K562 (cell line): ENCODE measurements at regions not wholly inside any gene's neighbourhood (a gene's known extent, or its start where the extent isn't known, plus 50 kb on each side); places are given as distances from the start of the nearest gene placed in this dataset.

Experiments used
- ATAC-seq: fragments of 200-7000 bp; cut with Tn5 transposase; 3 replicates; pipeline ENCODE4 v1.9.1; 2020; ENCODE audit warnings: moderate library complexity
- BruUV-seq: library from RNA; stranded (reverse); fragments of 400-500 nt; replicated peaks from 2 replicates; lab custom pipeline; 2021; lab: Mats Ljungman, UMichigan
- CTCF ChIA-PET: fragments of 300-600 bp; formaldehyde crosslinking; extraction: SDS; loops from one replicate; lab custom pipeline; 2021; ENCODE audit warnings: low intra/inter-chr PET ratio; lab: Yijun Ruan, JAX
- POLR2A ChIA-PET: fragments of 300-600, 350-650 bp; sonication (Branson Sonifier 250); formaldehyde crosslinking; extraction: SDS; loops from one replicate; lab custom pipeline; 2021; ENCODE audit warnings: antibody characterized with exemption, inconsistent platforms; lab: Yijun Ruan, JAX
- DNase-seq, 4 experiments: peaks; one replicate each; pipeline versions ENCODE4 v3.0.0 to v3.0.0-alpha.2; 2011 to 2018; ENCODE audit warnings: low spot score in 3 of 4, mixed read lengths in 3 of 4; ENCODE audit errors: extremely low read depth in 1 of 4
- FAIRE-seq: peaks from 2 replicates; lab custom pipeline; 2011; peaks lifted over from hg19 to GRCh38; lab: Jason Lieb, UNC
- H2AFZ ChIP-seq: 2 replicates; pipeline ENCODE4 v1.6.0; 2011; ENCODE audit warnings: low read depth, low read length, control low read depth, inconsistent platforms
- H3K27ac ChIP-seq: fragments of 200-600 bp; 3 replicates; pipeline ENCODE4 v1.8.0; 2011; ENCODE audit warnings: low read depth, mild to moderate bottlenecking, control low read depth, inconsistent platforms, low read length, moderate library complexity, mixed read lengths; ENCODE audit errors: extremely low read depth
- H3K27me3 ChIP-seq, 2 experiments: fragments of 300-600 bp in 1 of 2; 2 replicates in 1 of 2; 3 replicates in 1 of 2; pipeline versions ENCODE4 v1.6.0 to v1.8.0; 2011; ENCODE audit warnings: inconsistent platforms in 2 of 2, low read length in 2 of 2, mild to moderate bottlenecking in 1 of 2, mixed read lengths in 1 of 2, moderate library complexity in 1 of 2; ENCODE audit not compliant: control insufficient read depth in 2 of 2, insufficient read depth in 2 of 2
- H3K36me3 ChIP-seq: fragments of 300-600 bp; 3 replicates; pipeline ENCODE4 v1.8.0; 2011; ENCODE audit warnings: mild to moderate bottlenecking, low read length, inconsistent platforms; ENCODE audit not compliant: control insufficient read depth, insufficient read depth
- H3K4me1 ChIP-seq, 2 experiments: fragments of 200-600 bp in 1 of 2; replicated peaks in 1 of 2; 2 replicates in 1 of 2; 3 replicates in 1 of 2; pipeline versions ENCODE4 v1.5.1 to v1.8.0; 2011; ENCODE audit warnings: inconsistent platforms in 2 of 2, low read length in 2 of 2, mild to moderate bottlenecking in 1 of 2, mixed read lengths in 1 of 2, moderate library complexity in 1 of 2; ENCODE audit not compliant: control insufficient read depth in 2 of 2, insufficient read depth in 2 of 2
- H3K4me2 ChIP-seq: 2 replicates; pipeline ENCODE4 v1.6.1; 2011; ENCODE audit warnings: low read length, control low read depth, inconsistent platforms, mixed read lengths; ENCODE audit not compliant: insufficient read depth
- H3K4me3 ChIP-seq: fragments of 200-600 bp; sonication (generic), shearing (Covaris generic); 2 replicates; pipeline ENCODE4 v1.5.1; 2016; ENCODE audit warnings: control low read depth, inconsistent platforms
- H3K79me2 ChIP-seq: fragments of 200-600 bp; 3 replicates; pipeline ENCODE4 v1.8.0; 2011; ENCODE audit warnings: low read length, inconsistent platforms; ENCODE audit not compliant: control insufficient read depth, insufficient read depth
- H3K9ac ChIP-seq, 2 experiments: 2 replicates each; pipeline versions ENCODE4 v1.6.0 to v1.6.1; 2011; ENCODE audit warnings: low read depth in 2 of 2, low read length in 2 of 2, control low read depth in 1 of 2, inconsistent platforms in 1 of 2, mild to moderate bottlenecking in 1 of 2, mixed read lengths in 1 of 2; ENCODE audit not compliant: insufficient read depth in 1 of 2
- H3K9me1 ChIP-seq: one replicate; pipeline ENCODE4 v1.6.0; 2011; ENCODE audit warnings: inconsistent platforms, mild to moderate bottlenecking, low read length, moderate library complexity; ENCODE audit not compliant: control insufficient read depth, insufficient read depth
- H3K9me3 ChIP-seq: replicated peaks from 2 replicates; pipeline ENCODE4 v1.5.1; 2011; ENCODE audit warnings: low read depth, low read length, inconsistent platforms; ENCODE audit not compliant: control insufficient read depth, insufficient read depth
- H4K20me1 ChIP-seq: replicated peaks from 2 replicates; pipeline ENCODE4 v1.6.1; 2011; ENCODE audit warnings: low read length, inconsistent platforms, mixed read lengths; ENCODE audit not compliant: control insufficient read depth, insufficient read depth
- BRD9 ChIP-seq: fragments of 450-650 bp; IDR thresholded peaks from 2 replicates; pipeline ENCODE4 v1.6.1; 2018; ENCODE audit warnings: low read depth; ENCODE audit not compliant: partially characterized antibody
- NFIC ChIP-seq: fragments of 450-650 bp; IDR thresholded peaks from 2 replicates; pipeline ENCODE4 v1.6.1; 2017; ENCODE audit warnings: mild to moderate bottlenecking, inconsistent platforms
- NR3C1 ChIP-seq: sonication (generic); formaldehyde crosslinking; IDR thresholded peaks from 2 replicates; pipeline ENCODE4 v1.8.1; 2022; ENCODE audit warnings: missing genetic modification reagents
- SETDB1 ChIP-seq: IDR thresholded peaks from one replicate; pipeline ENCODE4 v1.6.1; 2012; ENCODE audit warnings: low read length, control low read depth, inconsistent platforms
- ZFX ChIP-seq: sonication (generic); formaldehyde crosslinking; IDR thresholded peaks from 2 replicates; pipeline ENCODE4 v1.8.0; 2022; ENCODE audit warnings: mild to moderate bottlenecking, missing genetic modification reagents, moderate library complexity
- ZNF184 ChIP-seq: sonication (generic); formaldehyde crosslinking; IDR thresholded peaks from 2 replicates; pipeline ENCODE4 v1.5.0; 2020; ENCODE audit warnings: missing genetic modification reagents
- WGBS: fragments of 100-300 bp; shearing (Covaris generic); methylation state at CpG from one replicate; pipeline ENCODE4 v1.1.6; 2016; ENCODE audit warnings: low coverage, mixed read lengths; ENCODE audit not compliant: insufficient coverage; ENCODE audit errors: missing lambda C conversion rate; 5-methylcytosine and 5-hydroxymethylcytosine counted together
- in situ Hi-C: fragments of 300-500 bp; cut with MboI; formaldehyde crosslinking; loops from 4 replicates; pipeline ENCODE4 v1.15.0; 2018; ENCODE audit warnings: inconsistent platforms, mixed read lengths
- intact Hi-C: fragments of 100-400 bp; cut with micrococcal nuclease; formaldehyde crosslinking; loops from 2 replicates; pipeline ENCODE4 v1.14.2; 2022
- TF ChIP-seq, protein P1 (sequence below): fragments of 250-450 bp; sonication (Bioruptor Pico); IDR thresholded peaks from 2 replicates; pipeline ENCODE4 v1.4.0; 2020
- TF ChIP-seq, protein P2 (sequence below): sonication (generic); formaldehyde crosslinking; IDR thresholded peaks from 2 replicates; pipeline ENCODE4 v1.8.0; 2022; ENCODE audit warnings: mild to moderate bottlenecking, low read depth, missing genetic modification reagents
- TF ChIP-seq, protein P3 (sequence below): fragments of 250-450 bp; sonication (Bioruptor Pico); IDR thresholded peaks from 2 replicates; pipeline ENCODE4 v1.4.0; 2020; ENCODE audit warnings: mild to moderate bottlenecking, moderate library complexity, borderline replicate concordance

DNA sequence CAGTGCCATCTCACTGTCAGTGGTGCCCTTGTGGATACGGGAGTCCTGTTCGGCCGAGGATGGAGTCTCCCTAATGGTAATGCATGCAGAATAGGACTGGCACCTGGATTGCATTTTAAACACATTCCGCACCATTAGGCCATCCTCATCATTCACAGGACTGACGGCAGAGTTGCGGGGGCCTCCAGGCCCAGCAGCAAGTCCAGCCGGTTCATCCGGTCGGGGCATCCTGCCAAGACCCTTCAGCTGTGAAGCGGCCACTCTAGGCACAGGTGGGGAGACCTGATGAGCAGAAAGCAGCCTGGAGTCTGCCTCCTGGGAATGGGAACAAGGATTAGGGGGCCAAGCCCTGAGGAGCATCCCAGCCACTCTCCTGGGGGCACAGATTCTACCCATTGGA is 90.3 kb upstream of the XYLT1 start:
- no TSS peak for BruUV-seq
- under 1% methylated on average over 10 of the region's 10 CpGs for WGBS
- in situ Hi-C loops, result no loop called here

More for the DNA sequence above, 90.3 kb upstream of the XYLT1 start:
- Histone ChIP-seq H3K4me3 (no peak overlapping the region), H3K4me2 (no peak overlapping the region), H3K9me3 (no peaks in the 10 kb centered on the region), H3K27me3 (peaks cover 5 to 40% of the 10 kb centered on the region in 2 experiments; a peak in 3 of 5 replicates), H4K20me1 (no peaks in the 10 kb centered on the region), H3K27ac (no peak overlapping the region), H3K36me3 (no peaks in the 10 kb centered on the region), H2AFZ (no peak overlapping the region), H3K79me2 (no peaks in the 10 kb centered on the region), H3K9ac (no peak overlapping the region)
- intact Hi-C loops, result no loop called here
- POLR2A ChIA-PET, result no interaction called here
- no peak for FAIRE-seq
- DNase-seq, result no peak
- CTCF ChIA-PET, result no interaction called here
- TF ChIP-seq ZNF184 (CRISPR knock-in tag), result no peak
- TF ChIP-seq SETDB1, result no peak
- TF ChIP-seq ZFX, result no peak
- TF ChIP-seq, protein P1, sequence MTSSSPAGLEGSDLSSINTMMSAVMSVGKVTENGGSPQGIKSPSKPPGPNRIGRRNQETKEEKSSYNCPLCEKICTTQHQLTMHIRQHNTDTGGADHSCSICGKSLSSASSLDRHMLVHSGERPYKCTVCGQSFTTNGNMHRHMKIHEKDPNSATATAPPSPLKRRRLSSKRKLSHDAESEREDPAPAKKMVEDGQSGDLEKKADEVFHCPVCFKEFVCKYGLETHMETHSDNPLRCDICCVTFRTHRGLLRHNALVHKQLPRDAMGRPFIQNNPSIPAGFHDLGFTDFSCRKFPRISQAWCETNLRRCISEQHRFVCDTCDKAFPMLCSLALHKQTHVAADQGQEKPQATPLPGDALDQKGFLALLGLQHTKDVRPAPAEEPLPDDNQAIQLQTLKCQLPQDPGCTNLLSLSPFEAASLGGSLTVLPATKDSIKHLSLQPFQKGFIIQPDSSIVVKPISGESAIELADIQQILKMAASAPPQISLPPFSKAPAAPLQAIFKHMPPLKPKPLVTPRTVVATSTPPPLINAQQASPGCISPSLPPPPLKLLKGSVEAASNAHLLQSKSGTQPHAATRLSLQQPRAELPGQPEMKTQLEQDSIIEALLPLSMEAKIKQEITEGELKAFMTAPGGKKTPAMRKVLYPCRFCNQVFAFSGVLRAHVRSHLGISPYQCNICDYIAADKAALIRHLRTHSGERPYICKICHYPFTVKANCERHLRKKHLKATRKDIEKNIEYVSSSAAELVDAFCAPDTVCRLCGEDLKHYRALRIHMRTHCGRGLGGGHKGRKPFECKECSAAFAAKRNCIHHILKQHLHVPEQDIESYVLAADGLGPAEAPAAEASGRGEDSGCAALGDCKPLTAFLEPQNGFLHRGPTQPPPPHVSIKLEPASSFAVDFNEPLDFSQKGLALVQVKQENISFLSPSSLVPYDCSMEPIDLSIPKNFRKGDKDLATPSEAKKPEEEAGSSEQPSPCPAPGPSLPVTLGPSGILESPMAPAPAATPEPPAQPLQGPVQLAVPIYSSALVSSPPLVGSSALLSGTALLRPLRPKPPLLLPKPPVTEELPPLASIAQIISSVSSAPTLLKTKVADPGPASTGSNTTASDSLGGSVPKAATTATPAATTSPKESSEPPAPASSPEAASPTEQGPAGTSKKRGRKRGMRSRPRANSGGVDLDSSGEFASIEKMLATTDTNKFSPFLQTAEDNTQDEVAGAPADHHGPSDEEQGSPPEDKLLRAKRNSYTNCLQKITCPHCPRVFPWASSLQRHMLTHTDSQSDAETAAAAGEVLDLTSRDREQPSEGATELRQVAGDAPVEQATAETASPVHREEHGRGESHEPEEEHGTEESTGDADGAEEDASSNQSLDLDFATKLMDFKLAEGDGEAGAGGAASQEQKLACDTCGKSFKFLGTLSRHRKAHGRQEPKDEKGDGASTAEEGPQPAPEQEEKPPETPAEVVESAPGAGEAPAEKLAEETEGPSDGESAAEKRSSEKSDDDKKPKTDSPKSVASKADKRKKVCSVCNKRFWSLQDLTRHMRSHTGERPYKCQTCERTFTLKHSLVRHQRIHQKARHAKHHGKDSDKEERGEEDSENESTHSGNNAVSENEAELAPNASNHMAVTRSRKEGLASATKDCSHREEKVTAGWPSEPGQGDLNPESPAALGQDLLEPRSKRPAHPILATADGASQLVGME (CRISPR knock-in tag), result no peak
- TF ChIP-seq, protein P2, sequence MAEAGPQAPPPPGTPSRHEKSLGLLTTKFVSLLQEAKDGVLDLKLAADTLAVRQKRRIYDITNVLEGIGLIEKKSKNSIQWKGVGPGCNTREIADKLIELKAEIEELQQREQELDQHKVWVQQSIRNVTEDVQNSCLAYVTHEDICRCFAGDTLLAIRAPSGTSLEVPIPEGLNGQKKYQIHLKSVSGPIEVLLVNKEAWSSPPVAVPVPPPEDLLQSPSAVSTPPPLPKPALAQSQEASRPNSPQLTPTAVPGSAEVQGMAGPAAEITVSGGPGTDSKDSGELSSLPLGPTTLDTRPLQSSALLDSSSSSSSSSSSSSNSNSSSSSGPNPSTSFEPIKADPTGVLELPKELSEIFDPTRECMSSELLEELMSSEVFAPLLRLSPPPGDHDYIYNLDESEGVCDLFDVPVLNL, result no peak
- TF ChIP-seq NR3C1 (CRISPR knock-in tag), result no peak
- TF ChIP-seq, protein P3, sequence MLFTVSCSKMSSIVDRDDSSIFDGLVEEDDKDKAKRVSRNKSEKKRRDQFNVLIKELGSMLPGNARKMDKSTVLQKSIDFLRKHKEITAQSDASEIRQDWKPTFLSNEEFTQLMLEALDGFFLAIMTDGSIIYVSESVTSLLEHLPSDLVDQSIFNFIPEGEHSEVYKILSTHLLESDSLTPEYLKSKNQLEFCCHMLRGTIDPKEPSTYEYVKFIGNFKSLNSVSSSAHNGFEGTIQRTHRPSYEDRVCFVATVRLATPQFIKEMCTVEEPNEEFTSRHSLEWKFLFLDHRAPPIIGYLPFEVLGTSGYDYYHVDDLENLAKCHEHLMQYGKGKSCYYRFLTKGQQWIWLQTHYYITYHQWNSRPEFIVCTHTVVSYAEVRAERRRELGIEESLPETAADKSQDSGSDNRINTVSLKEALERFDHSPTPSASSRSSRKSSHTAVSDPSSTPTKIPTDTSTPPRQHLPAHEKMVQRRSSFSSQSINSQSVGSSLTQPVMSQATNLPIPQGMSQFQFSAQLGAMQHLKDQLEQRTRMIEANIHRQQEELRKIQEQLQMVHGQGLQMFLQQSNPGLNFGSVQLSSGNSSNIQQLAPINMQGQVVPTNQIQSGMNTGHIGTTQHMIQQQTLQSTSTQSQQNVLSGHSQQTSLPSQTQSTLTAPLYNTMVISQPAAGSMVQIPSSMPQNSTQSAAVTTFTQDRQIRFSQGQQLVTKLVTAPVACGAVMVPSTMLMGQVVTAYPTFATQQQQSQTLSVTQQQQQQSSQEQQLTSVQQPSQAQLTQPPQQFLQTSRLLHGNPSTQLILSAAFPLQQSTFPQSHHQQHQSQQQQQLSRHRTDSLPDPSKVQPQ (CRISPR knock-in tag), result no peak
- TF ChIP-seq BRD9, result no peak
- TF ChIP-seq NFIC, result no peak
- TF ChIP-seq, all 486 proteins: peak for 0
- no peak for ATAC-seq
- Histone ChIP-seq H3K9me1 (no peaks in the 10 kb centered on the region), H3K4me1 (no peaks in the 10 kb centered on the region)
